Spleen (tissue), 11 donors: ENCODE measurements at regions not wholly inside any gene's neighbourhood (a gene's known extent, or its start where the extent isn't known, plus 50 kb on each side); places are given as distances from the start of the nearest gene placed in this dataset.

Source experiments
- DNase-seq: peaks from one replicate; pipeline ENCODE4 v3.0.0-alpha.2; 2020
- H3K27ac ChIP-seq, 8 donors: fragments of 200-600 bp; sonication (generic) in 7 of 8; 1 replicate in 4 of 8; 2 replicates in 4 of 8; pipeline versions ENCODE4 v1.5.0 to v1.8.0; 2016 to 2021; ENCODE audit warnings: inconsistent platforms in 4 of 8, mild to moderate bottlenecking in 4 of 8, moderate library complexity in 1 of 8
- H3K27me3 ChIP-seq, 7 donors: fragments of 200-600 bp; sonication (generic) in 6 of 7; replicated peaks in 1 of 7; 1 replicate in 4 of 7; 2 replicates in 3 of 7; pipeline versions ENCODE4 v1.5.0 to v1.8.0; 2016 to 2021; ENCODE audit warnings: inconsistent platforms in 3 of 7, mild to moderate bottlenecking in 1 of 7
- H3K36me3 ChIP-seq, 6 donors: fragments of 200-600 bp; sonication (generic) in 5 of 6; 1 replicate in 4 of 6; 2 replicates in 2 of 6; pipeline versions ENCODE4 v1.5.0 to v1.8.0; 2016 to 2021; ENCODE audit warnings: inconsistent platforms in 2 of 6
- H3K4me1 ChIP-seq, 6 donors: fragments of 200-600 bp; sonication (generic) in 5 of 6; 1 replicate in 3 of 6; 2 replicates in 3 of 6; pipeline versions ENCODE4 v1.5.0 to v1.8.0; 2016 to 2021; ENCODE audit warnings: inconsistent platforms in 3 of 6
- H3K4me3 ChIP-seq, 8 donors: fragments of 200-600 bp; sonication (generic) in 7 of 8; 1 replicate in 4 of 8; 2 replicates in 4 of 8; pipeline versions ENCODE4 v1.5.0 to v1.8.0; 2016 to 2021; ENCODE audit warnings: inconsistent platforms in 4 of 8, mild to moderate bottlenecking in 4 of 8, moderate library complexity in 2 of 8
- H3K9me3 ChIP-seq, 8 donors: fragments of 200-600 bp; sonication (generic) in 7 of 8; 1 replicate in 4 of 8; 2 replicates in 4 of 8; pipeline versions ENCODE4 v1.5.0 to v1.8.0; 2016 to 2021; ENCODE audit warnings: inconsistent platforms in 4 of 8
- POLR2A ChIP-seq, 3 donors: fragments of 450-650 bp; IDR thresholded peaks; one replicate each; pipeline ENCODE4 v1.5.1; 2017; ENCODE audit warnings: antibody characterized with exemption in 3 of 3, mild to moderate bottlenecking in 1 of 3
- POLR2AphosphoS5 ChIP-seq, 3 donors: sonication (generic); formaldehyde crosslinking; IDR thresholded peaks; one replicate each; pipeline ENCODE4 v1.5.1; 2017; ENCODE audit warnings: antibody characterized with exemption in 3 of 3
- WGBS, 5 donors: extraction: QIAGEN DNeasy Blood & Tissue Kit in 3 of 5; methylation state at CpG; one replicate each; pipeline versions ENCODE4 v1.1.5 to v1.1.7; 2013 to 2018; 5-methylcytosine and 5-hydroxymethylcytosine counted together
- intact Hi-C: fragments of 100-400 bp; cut with DNase I; formaldehyde crosslinking; loops from one replicate; pipeline ENCODE4 v1.15.0; 2023; ENCODE audit warnings: low total_unique reads
- TF ChIP-seq, protein P1 (sequence below), 11 experiments: fragments of 200-600 bp in 7 of 11; fragments of 450-650 bp in 4 of 11; sonication (generic) in 4 of 11; IDR thresholded peaks in 8 of 11; conservative IDR thresholded peaks in 3 of 11; 1 replicate in 7 of 11; 2 replicates in 4 of 11; pipeline versions ENCODE4 v1.4.0 to v1.8.0; 2016 to 2021; ENCODE audit warnings: antibody characterized with exemption in 11 of 11, inconsistent platforms in 4 of 11, mild to moderate bottlenecking in 1 of 11
- donor health status: healthy with polysubstance abuse.
- donor health status: DM: no; HTN: no; CAD: no; lungs with moderate emphysema.
- donor health status: DM: no; HTN: no; CAD: no.
- donor health status: Bipolar disorder and iron deficiency.
- donor health status: healthy.
- donor health status: DM: no; HTN: no; CAD: no.
- donor health status: DM: yes; HTN: yes; CAD: no.

DNA sequence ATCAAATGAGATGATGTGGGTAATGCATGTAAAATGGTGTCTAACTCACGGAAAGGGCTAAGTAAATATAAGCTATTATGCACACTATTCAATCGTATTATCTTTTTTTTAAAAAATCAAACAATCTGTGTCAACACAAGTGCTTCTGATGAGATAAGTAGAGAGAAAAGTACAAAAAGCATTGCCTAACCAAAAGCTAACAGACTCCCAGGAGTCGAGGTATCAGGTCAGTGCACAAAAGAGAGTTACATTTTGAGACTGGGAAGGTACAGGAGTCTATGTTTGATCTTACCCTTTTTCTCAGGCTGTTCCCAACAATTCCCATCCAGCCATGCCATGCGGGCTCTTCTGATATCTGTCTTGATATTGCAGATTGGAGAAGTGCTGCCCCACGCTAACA lies 203.3 kb upstream of the ZIC3 start:
- Histone ChIP-seq H3K36me3 (no peaks in the 10 kb centered on the region), H3K4me1 (no peaks in the 10 kb centered on the region), H3K27me3 (peaks cover 0 to 3% (median 0%) of the 10 kb centered on the region in 7 donors), H3K27ac (no peak overlapping the region), H3K4me3 (no peak overlapping the region), H3K9me3 (no peaks in the 10 kb centered on the region)
- WGBS, 5 donors, result 73 to 84% (median 76%) methylated on average over 5 of the region's 5 CpGs
- TF ChIP-seq, protein P1, sequence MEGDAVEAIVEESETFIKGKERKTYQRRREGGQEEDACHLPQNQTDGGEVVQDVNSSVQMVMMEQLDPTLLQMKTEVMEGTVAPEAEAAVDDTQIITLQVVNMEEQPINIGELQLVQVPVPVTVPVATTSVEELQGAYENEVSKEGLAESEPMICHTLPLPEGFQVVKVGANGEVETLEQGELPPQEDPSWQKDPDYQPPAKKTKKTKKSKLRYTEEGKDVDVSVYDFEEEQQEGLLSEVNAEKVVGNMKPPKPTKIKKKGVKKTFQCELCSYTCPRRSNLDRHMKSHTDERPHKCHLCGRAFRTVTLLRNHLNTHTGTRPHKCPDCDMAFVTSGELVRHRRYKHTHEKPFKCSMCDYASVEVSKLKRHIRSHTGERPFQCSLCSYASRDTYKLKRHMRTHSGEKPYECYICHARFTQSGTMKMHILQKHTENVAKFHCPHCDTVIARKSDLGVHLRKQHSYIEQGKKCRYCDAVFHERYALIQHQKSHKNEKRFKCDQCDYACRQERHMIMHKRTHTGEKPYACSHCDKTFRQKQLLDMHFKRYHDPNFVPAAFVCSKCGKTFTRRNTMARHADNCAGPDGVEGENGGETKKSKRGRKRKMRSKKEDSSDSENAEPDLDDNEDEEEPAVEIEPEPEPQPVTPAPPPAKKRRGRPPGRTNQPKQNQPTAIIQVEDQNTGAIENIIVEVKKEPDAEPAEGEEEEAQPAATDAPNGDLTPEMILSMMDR (IDR thresholded peaks at IDR 0.05 in 8 of 11, conservative IDR thresholded peaks at IDR 0.05 in 3 of 11), result no peak
- TF ChIP-seq POLR2AphosphoS5 (IDR thresholded peaks at IDR 0.05), result no peak
- no peak for TF ChIP-seq POLR2A (IDR thresholded peaks at IDR 0.05)
- DNase-seq, result no peak
- intact Hi-C loops, result no loop called here

DNA sequence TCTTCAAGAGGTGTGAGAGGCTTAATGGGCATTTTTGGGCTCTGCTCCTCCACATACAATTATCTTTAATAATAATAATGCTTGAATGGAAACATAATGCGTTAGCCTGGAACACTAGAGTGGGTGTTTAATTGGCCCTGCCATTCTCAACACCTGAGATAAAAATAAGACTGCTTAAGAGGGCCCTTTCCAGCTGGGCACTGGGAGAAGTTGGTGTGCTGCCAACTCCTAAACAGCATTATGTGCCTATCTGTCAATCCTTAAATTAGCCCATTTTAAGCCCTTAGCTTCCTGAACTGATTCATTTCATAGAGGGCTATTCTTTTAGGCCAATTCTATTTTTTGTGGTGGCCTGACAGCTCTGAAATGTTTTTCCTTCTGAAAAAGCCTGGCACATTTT lies 211.1 kb upstream of the ZIC3 start:
- H3K9me3 ChIP-seq, result no peaks in the 10 kb centered on the region
- WGBS, 5 donors, result 81 to 97% (median 88%) methylated on average over 1 of the region's 1 CpG
- H3K36me3 ChIP-seq, result no peaks in the 10 kb centered on the region
- TF ChIP-seq POLR2AphosphoS5 (IDR thresholded peaks at IDR 0.05), result no peak
- no peak for TF ChIP-seq POLR2A (IDR thresholded peaks at IDR 0.05)
- TF ChIP-seq, protein P1 (IDR thresholded peaks at IDR 0.05 in 8 of 11, conservative IDR thresholded peaks at IDR 0.05 in 3 of 11), result no peak
- intact Hi-C loops, result no loop called here
- no peaks in the 10 kb centered on the region for H3K4me1 ChIP-seq
- H3K27me3 ChIP-seq, result no peaks in the 10 kb centered on the region
- H3K4me3 ChIP-seq, result no peak overlapping the region
- no peak overlapping the region for H3K27ac ChIP-seq
- DNase-seq, result no peak

- Histone ChIP-seq H3K4me1 (no peaks in the 10 kb centered on the region), H3K27ac (no peak overlapping the region), H3K9me3 (no peaks in the 10 kb centered on the region), H3K27me3 (no peaks in the 10 kb centered on the region), H3K4me3 (no peak overlapping the region), H3K36me3 (no peaks in the 10 kb centered on the region)
- DNase-seq, result no peak
- 40 to 67% (median 44%) methylated on average over 1 of the region's 1 CpG for WGBS, 5 donors
- intact Hi-C loops, result no loop called here
- TF ChIP-seq, protein P1 (IDR thresholded peaks at IDR 0.05 in 8 of 11, conservative IDR thresholded peaks at IDR 0.05 in 3 of 11), result no peak
- TF ChIP-seq POLR2AphosphoS5 (IDR thresholded peaks at IDR 0.05) (no peak), POLR2A (IDR thresholded peaks at IDR 0.05) (no peak)
Observed at GRCh38 chrX:137353404-137353803, 212.5 kb upstream of the ZIC3 start.

DNA sequence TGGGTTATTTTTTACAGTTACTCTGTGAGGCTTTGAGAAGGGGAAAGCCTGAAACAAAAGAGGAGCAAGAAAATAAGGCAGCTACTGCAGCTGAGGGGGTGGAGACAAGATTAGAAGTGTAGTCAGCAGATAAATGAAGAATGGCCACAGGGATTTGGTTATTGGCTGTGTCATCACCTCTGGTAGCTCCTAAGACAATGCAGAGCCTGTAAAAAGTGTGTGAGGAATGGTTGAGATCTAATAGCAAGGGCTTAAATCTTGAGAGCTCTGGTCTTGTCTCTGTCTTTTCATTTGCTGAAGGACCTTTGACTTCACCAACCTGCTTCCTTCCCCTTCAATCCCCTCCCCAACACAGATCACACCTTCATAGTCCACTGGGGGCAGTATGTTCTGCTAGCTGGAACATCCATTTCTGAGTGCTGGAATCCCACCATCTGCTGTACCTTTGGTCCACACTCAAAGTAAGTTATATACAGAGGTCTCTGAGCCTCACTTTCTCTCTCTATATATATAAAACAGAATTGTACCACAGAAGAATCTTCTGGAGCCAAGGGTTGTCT lies 213.7 kb upstream of the ZIC3 start:
- intact Hi-C loops, result no loop called here
- TF ChIP-seq POLR2A (IDR thresholded peaks at IDR 0.05) (no peak), POLR2AphosphoS5 (IDR thresholded peaks at IDR 0.05) (no peak)
- TF ChIP-seq, protein P1 (IDR thresholded peaks at IDR 0.05 in 8 of 11, conservative IDR thresholded peaks at IDR 0.05 in 3 of 11), result no peak
- Histone ChIP-seq H3K27me3 (no peaks in the 10 kb centered on the region), H3K4me3 (no peak overlapping the region), H3K36me3 (no peaks in the 10 kb centered on the region), H3K9me3 (no peaks in the 10 kb centered on the region), H3K27ac (no peak overlapping the region), H3K4me1 (no peaks in the 10 kb centered on the region)
- no peak for DNase-seq
